Adrenal gland (tissue), 5 donors: ENCODE measurements at regions not wholly inside any gene's neighbourhood (a gene's known extent, or its start where the extent isn't known, plus 50 kb on each side); places are given as distances from the start of the nearest gene placed in this dataset.

ENCODE experiments used
- CTCF ChIP-seq, 6 experiments: fragments of 450-650 bp in 4 of 6; fragments of 200-600 bp in 2 of 6; sonication (generic) in 1 of 6; IDR thresholded peaks; 1 replicate in 5 of 6; 2 replicates in 1 of 6; pipeline versions ENCODE4 v1.5.1 to v1.8.0; 2016 to 2021; ENCODE audit warnings: antibody characterized with exemption in 6 of 6, mild to moderate bottlenecking in 2 of 6, moderate library complexity in 1 of 6
- POLR2A ChIP-seq, 2 donors: fragments of 450-650 bp; IDR thresholded peaks; one replicate each; pipeline ENCODE4 v1.6.1; 2017; ENCODE audit warnings: antibody characterized with exemption in 2 of 2, mild to moderate bottlenecking in 2 of 2, moderate library complexity in 1 of 2
- donor health status: DM: no; HTN: no; CAD: no.

GRCh38 chr5:84597904-84598303, 213.2 kb upstream of the EDIL3 start:
- TF ChIP-seq POLR2A (IDR thresholded peaks at IDR 0.05) (no peak), CTCF (IDR thresholded peaks at IDR 0.05) (no peak)
